HG03060 (cell line): ENCODE measurements at regions not wholly inside any gene's neighbourhood (a gene's known extent, or its start where the extent isn't known, plus 50 kb on each side); places are given as distances from the start of the nearest gene placed in this dataset.
"Not testable (repeated sequence)": the region's sequence is repeated elsewhere in the genome, so short reads cannot be mapped to it uniquely, and the experiment has no call there.

ENCODE experiments used
- ATAC-seq: cut with Tn5 transposase; IDR thresholded peaks from one replicate; pipeline ENCODE4 v1.9.1; 2021; ENCODE audit warnings: low read depth, moderate number of reproducible peaks; ENCODE audit not compliant: unreplicated experiment

DNA sequence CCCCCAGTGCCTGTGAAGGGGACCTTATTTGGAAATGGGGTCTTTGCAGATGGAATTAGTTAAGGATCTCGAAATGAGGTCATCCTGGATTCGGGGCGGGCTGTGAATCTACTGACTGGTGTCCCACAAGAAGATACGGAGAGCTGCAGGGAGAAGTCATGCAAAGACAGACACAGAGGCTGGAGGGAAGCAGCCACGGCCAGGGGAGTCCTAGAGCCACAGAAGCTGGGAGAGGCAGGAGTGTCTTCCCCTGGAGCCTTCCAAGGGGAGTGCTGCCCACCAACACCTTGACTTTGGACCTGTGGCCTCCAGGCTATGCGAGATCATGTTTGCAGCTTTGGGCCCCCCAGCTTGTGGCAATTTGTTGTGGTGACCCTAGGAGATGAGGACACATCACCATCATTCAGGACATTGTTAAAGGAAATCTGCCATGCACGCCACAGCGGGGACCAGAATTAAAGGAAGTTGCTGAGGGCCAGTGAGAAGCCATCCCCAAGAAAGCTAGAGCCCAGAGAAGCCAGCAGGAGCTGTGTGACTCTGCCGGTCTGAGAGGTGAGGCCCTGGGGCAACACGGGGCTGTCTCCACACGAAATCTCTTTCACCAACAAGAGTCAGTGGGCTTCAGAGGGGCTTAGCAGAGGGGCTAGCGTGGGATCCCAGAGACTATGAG is 434.7 kb downstream of the BRD1 start:
- no peak for ATAC-seq

DNA sequence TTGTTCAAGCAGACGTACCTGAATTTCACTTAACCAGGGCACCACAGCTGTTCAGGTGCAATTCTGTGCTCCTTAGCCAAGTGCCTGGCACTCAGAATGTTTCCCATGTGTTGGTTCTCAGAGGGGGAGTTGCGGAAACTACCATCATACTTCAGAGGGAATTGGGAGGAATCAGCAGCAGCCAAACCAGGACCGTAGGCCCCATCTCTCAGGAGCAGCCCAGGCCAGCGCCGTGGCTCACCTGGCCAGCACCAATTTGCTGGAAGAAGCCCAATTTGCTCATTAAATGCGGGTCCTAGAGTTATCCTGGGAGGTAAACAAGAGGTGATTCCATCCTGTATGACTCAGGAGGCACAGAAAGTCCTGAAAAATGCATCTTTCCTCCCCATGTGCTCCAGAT is 435.4 kb downstream of the BRD1 start:
- ATAC-seq, result no peak

DNA sequence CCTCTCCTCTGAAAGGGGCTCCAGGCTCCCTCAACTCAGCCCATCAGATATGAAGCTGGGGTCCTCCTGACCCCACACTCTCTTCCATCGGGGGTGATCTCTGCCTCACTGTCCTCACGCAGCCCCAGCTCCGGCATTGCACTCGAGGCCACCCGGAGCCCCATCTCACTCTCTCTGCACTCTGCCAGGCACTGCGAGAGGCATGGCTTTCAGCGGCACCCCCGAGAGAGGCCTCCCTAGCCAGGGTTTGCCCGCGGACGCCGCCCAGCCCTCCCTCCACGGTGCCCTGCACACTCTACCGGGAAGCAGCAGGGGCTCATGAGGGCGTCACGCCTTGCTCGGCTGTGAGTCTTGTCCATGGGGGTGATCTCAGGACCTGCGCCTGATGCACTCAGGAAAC is 436.2 kb downstream of the BRD1 start:
- ATAC-seq, result no peak

DNA sequence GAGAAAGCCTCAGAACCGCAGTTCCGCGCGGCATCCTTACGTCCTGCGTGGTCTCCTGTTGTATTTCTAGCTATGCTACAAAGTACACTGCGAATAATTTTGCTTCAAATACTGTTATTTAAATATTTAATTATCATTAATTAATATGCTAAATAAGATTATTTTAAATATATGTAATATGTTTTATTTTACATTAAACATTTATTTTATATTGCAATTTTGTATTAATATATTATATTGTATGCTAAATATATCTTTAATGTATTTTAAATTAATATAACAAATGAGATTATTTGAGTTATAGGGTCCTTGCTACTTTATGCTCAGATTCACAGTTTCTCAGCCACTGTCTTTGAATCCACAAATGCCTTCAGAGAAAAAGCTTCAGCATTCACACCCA is 436.7 kb downstream of the BRD1 start:
- no peak for ATAC-seq

DNA sequence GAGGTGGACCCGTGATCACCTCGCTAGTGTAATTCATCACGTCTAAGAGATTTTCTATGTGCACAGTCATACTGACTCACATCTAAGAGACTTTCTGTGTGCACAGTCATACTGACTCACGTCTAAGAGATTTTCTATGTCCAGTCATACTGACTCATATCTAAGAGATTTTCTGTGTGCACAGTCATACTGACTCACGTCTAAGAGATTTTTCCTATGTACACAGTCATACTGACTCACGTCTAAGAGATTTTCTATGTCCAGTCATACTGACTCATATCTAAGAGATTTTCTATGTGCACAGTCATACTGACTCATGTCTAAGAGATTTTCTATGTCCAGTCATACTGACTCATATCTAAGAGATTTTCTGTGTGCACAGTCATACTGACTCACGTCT is 443.8 kb downstream of the BRD1 start:
- not testable (repeated sequence) for ATAC-seq

- ATAC-seq, result no peak
Observed at GRCh38 chr22:49382451-49382735, 445.3 kb downstream of the BRD1 start.

DNA sequence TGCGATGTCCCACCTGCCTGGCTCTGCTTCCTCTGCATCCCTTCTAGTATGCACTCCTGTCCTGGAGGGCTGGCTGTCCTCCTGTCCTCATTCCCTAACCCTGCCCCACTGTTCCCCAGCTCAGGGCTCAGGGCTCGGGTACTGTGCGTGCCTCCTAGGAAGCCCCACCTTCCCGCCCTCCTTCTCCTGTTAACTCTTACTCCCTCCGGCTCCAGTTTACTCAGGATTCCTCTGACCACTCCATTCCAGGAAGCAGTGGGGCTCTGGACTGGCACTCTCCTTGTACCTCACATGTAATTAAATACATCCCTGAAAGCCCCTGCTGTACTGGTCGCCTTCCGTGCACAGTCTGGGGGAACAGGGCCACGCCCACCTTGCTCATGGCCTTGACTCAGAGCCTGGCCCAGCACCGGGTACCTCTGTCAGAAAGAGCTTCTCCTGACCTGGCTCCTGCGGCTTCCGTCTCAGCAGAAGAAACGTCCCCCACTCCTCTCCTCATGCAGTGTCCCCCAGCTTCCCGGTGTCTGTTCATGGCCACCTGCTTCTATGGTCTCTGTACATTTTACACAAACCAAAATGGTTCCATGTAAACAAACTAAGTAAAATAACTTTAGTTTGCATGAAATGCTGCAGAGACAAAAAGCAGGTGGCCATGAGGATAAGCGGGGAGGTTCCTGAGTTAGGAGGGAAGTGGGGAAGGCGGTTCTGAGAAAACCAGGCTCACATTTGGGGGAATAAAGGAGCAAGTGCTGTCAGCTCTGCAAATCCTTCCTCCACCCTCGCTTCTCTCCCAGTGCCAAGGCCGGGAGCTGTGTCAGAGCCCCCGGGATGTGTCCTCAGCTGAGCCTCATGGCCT is 445.9 kb downstream of the BRD1 start:
- ATAC-seq, result no peak

DNA sequence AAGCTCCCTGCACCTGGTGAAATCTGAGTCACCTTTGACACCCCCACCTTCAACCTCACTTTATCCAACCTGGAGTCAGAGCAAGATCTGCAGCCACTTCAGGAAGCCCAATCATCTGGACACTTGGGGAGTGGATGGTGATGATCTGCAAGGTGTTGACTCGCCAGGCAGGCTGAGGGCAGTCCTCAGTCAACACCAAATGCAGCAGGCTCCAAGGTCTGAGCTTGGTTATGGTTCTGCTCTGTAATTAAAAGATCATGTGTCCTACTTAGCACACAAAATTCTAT is 446.9 kb downstream of the BRD1 start:
- no peak for ATAC-seq

DNA sequence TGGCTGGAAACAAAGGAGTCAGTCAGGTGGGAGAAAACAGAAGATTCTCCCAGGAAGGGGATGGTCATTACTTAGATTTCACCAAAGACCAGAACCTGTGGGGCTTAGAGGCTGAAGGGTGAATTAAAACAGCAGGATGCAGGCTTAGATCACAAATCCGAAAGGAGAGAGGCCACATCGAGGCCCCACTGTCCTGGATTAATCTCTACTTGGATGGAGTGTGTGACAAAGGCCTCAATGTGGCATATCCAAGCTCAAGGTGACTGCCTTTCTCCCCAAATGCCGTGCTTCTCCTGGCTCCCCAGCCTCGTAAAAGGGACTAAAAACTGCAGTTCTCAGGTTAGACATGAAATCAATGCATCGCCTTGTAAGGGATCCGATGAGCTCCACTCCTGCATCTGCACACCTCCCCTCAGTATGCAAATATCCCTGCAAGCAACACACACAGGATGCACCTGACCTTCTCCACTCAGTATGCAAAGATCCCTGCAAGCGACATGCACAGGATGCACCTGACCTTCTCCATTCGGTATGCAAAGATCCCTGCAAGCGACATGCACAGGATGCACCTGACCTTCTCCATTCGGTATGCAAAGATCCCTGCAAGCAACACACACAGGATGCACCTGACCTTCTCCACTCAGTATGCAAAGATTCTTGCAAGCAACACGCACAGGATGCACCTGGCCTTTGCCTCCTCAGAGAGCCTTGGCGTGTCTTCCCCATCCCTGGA is 447.4 kb downstream of the BRD1 start:
- ATAC-seq, result no peak

DNA sequence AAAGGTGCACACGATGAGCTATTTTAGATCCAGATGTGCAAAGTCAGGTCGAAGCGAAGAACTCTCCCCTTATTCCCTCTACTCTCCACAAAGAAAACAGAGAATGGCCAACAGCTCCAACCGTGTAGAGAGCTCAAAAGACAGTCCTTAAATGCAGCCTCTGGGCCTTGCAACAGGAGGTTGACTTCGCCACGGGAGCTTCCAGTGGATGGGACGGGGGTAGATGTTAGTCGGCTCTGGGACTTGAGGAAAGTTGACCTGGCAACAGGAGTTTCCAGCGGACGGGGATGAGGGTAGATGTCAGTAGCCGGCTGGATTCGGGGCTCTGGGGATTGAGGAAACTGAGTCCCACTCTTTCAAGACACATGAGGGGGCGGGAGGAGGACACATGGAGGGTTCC is 450.4 kb downstream of the BRD1 start:
- no peak for ATAC-seq

DNA sequence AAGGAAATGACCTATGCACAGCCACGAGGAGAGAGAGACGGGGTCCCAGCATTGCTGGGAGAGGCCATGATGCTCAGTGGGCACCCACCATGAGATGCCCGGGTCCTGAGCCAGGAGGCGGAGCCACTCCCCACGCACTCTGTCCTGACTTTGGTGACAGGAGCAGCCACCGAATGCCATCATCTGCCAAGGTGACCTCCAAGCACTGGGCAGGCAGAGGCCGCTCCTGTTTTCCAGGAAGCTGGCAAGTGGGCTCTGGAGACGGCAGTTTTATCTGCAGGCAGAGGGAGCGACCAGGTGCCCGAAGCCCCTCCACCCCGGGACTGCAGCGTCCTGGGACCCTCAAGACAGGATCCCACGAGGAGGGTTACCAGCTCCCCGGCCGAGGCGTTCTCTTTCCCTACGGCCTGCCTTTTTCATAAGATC is 453.9 kb downstream of the BRD1 start:
- no peak for ATAC-seq

DNA sequence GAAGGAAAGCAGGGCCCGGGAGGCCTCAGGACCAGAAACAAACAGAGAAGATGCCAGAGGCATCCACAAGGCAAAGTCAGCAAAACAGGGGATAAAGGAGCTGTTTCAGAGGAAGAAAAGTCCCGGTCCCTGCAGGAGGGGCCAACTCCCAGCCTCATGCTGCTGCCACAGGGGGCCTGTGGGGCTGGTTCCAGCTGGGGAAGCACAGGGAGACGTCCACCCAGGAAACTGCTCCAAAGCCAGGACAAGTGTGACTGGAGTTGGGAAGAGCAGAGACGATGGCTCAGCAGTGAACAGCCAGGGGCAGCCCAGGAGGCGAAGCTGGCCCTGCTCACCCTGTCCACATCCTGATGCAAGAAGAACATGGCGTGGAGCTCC is 454.4 kb downstream of the BRD1 start:
- ATAC-seq, result no peak

DNA sequence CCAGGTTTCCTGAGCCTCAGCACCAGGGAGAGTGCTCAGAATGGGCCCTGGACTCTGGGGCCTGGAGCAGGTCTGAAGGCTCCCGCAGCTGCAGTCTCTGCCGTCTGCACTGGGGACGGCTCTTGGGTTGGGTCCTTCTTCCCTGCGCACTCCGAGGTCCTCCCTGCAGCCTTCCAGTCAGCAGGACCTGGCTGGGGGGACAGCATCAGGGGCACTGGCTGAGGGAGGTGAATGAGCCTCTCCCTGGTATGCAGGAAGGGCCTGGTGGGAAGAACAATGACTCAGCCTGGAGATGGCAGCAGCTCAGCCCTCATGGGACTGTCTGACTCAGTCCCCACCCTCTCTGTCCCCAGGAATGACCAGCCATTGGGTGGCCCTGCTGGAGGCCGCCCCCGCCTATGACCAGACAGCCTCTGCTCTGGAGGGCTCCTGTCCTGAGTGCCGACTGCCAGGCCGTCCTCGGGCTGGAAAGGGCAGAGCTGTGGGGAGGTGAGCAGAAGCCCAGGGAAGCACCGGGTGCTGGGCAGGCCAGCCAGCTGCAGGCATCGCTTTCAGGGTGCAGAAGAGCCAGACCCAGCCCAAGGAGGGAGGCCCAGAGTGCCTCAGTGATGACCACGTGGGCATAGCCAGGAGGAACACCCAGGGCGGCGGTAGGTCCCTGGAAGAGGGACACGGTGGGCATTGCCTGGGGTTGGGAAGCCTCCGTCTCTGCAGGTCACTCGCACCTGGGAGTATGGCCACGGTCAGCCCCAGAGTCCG is 455.0 kb downstream of the BRD1 start:
- no peak for ATAC-seq

- no peak for ATAC-seq
Observed at GRCh38 chr22:49372111-49372529, 455.6 kb downstream of the BRD1 start.

DNA sequence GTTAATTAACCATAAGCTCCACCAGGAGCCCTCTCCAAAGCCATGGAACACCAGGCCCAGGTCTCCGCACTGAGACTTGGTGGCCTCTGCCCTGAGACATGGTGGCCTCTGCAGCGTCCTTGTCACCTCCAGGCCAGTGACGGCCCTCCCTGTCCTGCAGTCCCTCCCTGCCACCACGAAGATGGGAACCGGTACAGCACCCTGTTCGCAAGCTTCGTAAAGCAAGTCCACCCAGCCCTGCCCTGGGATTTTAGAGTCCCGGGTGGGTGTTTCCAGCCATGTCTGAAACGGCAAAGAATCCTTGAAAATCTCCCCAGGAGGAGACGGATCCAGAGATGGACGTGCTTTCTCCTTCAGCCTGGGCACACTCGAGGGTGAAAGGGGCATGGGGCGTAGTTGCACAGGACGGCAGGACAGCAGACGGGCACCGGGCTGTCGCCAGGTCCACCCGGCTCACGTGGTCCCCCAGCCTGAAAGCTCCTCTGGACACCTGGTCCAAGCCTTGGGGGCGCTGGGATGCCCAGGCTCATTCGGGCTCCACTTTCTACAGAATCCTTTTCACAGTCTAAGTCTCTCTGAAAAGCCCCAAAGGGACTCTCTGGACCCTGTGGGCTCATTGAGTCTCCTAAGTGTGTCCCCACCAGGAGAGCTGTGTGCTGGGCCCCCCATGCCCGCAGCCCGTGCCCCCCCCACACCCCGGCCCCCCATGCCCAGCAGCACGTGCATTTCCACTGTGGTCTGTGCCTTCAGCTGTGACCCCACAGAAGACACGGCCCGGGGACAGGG is 456.2 kb downstream of the BRD1 start:
- ATAC-seq, result no peak

GRCh38 chr22:49370627-49371301 is 456.9 kb downstream of the BRD1 start:
- no peak for ATAC-seq

GRCh38 chr22:49369726-49370626 is 457.7 kb downstream of the BRD1 start:
- ATAC-seq, result no peak

DNA sequence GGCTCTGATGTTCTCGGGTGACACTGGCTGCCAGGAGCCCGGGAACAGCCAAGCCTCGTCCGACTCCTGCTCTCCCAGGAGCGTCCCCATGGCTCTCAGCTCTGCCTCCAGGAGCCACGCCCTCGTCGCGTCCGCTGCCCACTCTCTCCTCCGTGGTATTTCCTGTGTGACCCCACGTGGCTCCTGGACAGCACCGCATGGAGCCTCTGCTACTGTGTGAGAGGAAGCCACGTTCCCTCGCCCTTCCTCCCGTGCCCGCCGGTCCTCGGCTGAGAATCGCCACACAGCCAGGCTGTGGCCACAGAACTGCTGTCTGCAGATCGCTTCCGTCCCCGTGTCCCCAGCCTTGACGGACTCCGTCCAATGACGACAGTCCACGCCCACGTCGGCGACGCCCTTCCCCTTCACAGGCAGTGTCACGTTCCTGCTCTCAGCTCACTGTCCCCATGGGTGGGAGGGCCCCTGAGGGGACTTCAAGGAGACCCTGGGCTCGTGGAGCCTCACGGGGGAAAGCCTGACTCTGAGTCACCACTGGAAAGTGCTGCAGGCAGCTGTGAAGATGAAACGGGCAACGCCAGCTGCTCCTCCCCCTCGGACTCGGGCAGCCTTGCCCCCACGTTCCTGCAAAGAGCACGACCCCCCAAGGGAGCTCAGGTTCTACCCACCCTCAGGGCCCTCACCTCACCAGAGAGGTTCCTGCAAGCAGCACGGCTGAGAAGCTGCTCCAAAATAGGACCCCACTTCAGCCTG is 458.5 kb downstream of the BRD1 start:
- ATAC-seq, result no peak
